IPS DF 4.7 (cell line): ENCODE measurements at regions not wholly inside any gene's neighbourhood (a gene's known extent, or its start where the extent isn't known, plus 50 kb on each side); places are given as distances from the start of the nearest gene placed in this dataset.
A peak's percentile ranks its signal among the peaks of the same experiment; 100 is the strongest.
"Not testable (repeated sequence)": the region's sequence is repeated elsewhere in the genome, so short reads cannot be mapped to it uniquely, and the experiment has no call there.

Source experiments
- DNase-seq: peaks from one replicate; pipeline ENCODE4 v3.0.0-alpha.2; 2013; ENCODE audit warnings: low spot score; ENCODE audit errors: extremely low read depth

GRCh38 chr14:21866479-21866878 is 192.9 kb upstream of the OR4E1 start:
- DNase-seq = no peak

- no peak for DNase-seq
Measured at GRCh38 chr14:21863289-21863688, 189.7 kb upstream of the OR4E1 start.

- DNase-seq = no peak
Measured at GRCh38 chr14:21861153-21861552, 187.5 kb upstream of the OR4E1 start.

- peak; percentile 56 for DNase-seq
Measured at GRCh38 chr14:21860172-21860571, 186.6 kb upstream of the OR4E1 start.

GRCh38 chr14:21852775-21853174 is 179.2 kb upstream of the OR4E1 start:
- no peak for DNase-seq

- no peak for DNase-seq
Measured at GRCh38 chr14:21852061-21852664, 178.5 kb upstream of the OR4E1 start.

GRCh38 chr14:21846902-21847301 is 173.3 kb upstream of the OR4E1 start:
- DNase-seq = not testable (repeated sequence)

GRCh38 chr14:21846227-21846885 is 172.7 kb upstream of the OR4E1 start:
- DNase-seq = no peak

- no peak for DNase-seq
Measured at GRCh38 chr14:21840765-21841164, 167.1 kb upstream of the OR4E1 start.

- no peak for DNase-seq
Measured at GRCh38 chr14:21833836-21834235, 160.2 kb upstream of the OR4E1 start.

GRCh38 chr14:21825845-21826244 is 152.2 kb upstream of the OR4E1 start:
- DNase-seq = no peak

- DNase-seq = peak; percentile 53
Measured at GRCh38 chr14:21825149-21825743, 151.6 kb upstream of the OR4E1 start.

- no peak for DNase-seq
Measured at GRCh38 chr14:21822109-21822508, 148.5 kb upstream of the OR4E1 start.

GRCh38 chr14:21820631-21821030 is 147.0 kb upstream of the OR4E1 start:
- DNase-seq = no peak

GRCh38 chr14:21819891-21820290 is 146.3 kb upstream of the OR4E1 start:
- not testable (repeated sequence) for DNase-seq

- not testable (repeated sequence) for DNase-seq
Measured at GRCh38 chr14:21817010-21817409, 143.4 kb upstream of the OR4E1 start.

GRCh38 chr14:21807975-21808374 is 134.4 kb upstream of the OR4E1 start:
- no peak for DNase-seq

GRCh38 chr14:21804981-21805380 is 131.4 kb upstream of the OR4E1 start:
- no peak for DNase-seq

GRCh38 chr14:21802441-21802840 is 128.8 kb upstream of the OR4E1 start:
- DNase-seq = no peak

- DNase-seq = peak; percentile 9
Measured at GRCh38 chr14:21796916-21797315, 123.3 kb upstream of the OR4E1 start.

- no peak for DNase-seq
Measured at GRCh38 chr14:21795456-21795855, 121.8 kb upstream of the OR4E1 start.

- DNase-seq = no peak
Measured at GRCh38 chr14:21791749-21792148, 118.1 kb upstream of the OR4E1 start.

GRCh38 chr14:21788687-21789086 is 115.1 kb upstream of the OR4E1 start:
- DNase-seq = not testable (repeated sequence)
